H9 (cell line): ENCODE measurements at regions not wholly inside any gene's neighbourhood (a gene's known extent, or its start where the extent isn't known, plus 50 kb on each side); places are given as distances from the start of the nearest gene placed in this dataset.

Source experiments
- DNase-seq: peaks from one replicate; pipeline ENCODE4 v3.0.0-alpha.2; 2017
- H2AFZ ChIP-seq: one replicate; pipeline ENCODE4 v1.6.1; 2013; ENCODE audit warnings: mild to moderate bottlenecking, low read length, control low read depth, moderate library complexity
- H2AK5ac ChIP-seq: 2 replicates; pipeline ENCODE4 v1.6.1; 2013; ENCODE audit warnings: low read length, control low read depth, mixed read lengths; ENCODE audit not compliant: insufficient read length
- H2BK120ac ChIP-seq: one replicate; pipeline ENCODE4 v1.6.1; 2013; ENCODE audit warnings: low read depth, mild to moderate bottlenecking, low read length, control low read depth, inconsistent platforms; ENCODE audit not compliant: poor library complexity, severe bottlenecking
- H2BK12ac ChIP-seq: 2 replicates; pipeline ENCODE4 v1.6.1; 2013; ENCODE audit warnings: low read length, control low read depth, mixed read lengths, low read depth; ENCODE audit not compliant: insufficient read length
- H2BK15ac ChIP-seq: 2 replicates; pipeline ENCODE4 v1.6.1; 2013; ENCODE audit warnings: low read depth, low read length, control low read depth
- H2BK20ac ChIP-seq: one replicate; pipeline ENCODE4 v1.6.1; 2013; ENCODE audit warnings: low read depth, mild to moderate bottlenecking, low read length, control low read depth, inconsistent platforms; ENCODE audit not compliant: poor library complexity, severe bottlenecking
- H2BK5ac ChIP-seq: 2 replicates; pipeline ENCODE4 v1.6.1; 2013; ENCODE audit warnings: low read length, control low read depth, mixed read lengths; ENCODE audit not compliant: insufficient read length
- H3K14ac ChIP-seq: 2 replicates; pipeline ENCODE4 v1.6.1; 2013; ENCODE audit warnings: low read length, control low read depth; ENCODE audit not compliant: insufficient read depth
- H3K18ac ChIP-seq: 2 replicates; pipeline ENCODE4 v1.6.1; 2013; ENCODE audit warnings: low read depth, mild to moderate bottlenecking, mixed read lengths, low read length, control low read depth; ENCODE audit not compliant: insufficient read length
- H3K23ac ChIP-seq: 2 replicates; pipeline ENCODE4 v1.6.1; 2013; ENCODE audit warnings: low read length, control low read depth, mixed read lengths, low read depth; ENCODE audit not compliant: insufficient read length
- H3K23me2 ChIP-seq: 2 replicates; pipeline ENCODE4 v1.6.1; 2013; ENCODE audit warnings: low read depth, mild to moderate bottlenecking, mixed read lengths, low read length, control low read depth; ENCODE audit not compliant: insufficient read length, poor library complexity, severe bottlenecking
- H3K27ac ChIP-seq: 2 replicates; pipeline ENCODE4 v1.5.1; 2013; ENCODE audit warnings: low read length, control low read depth, mixed read lengths, low read depth; ENCODE audit not compliant: insufficient read length
- H3K27me3 ChIP-seq: 2 replicates; pipeline ENCODE4 v1.6.1; 2013; ENCODE audit warnings: low read length, control low read depth, inconsistent platforms; ENCODE audit not compliant: insufficient read depth
- H3K4ac ChIP-seq: 2 replicates; pipeline ENCODE4 v1.6.1; 2013; ENCODE audit warnings: low read depth, mild to moderate bottlenecking, control low read depth, inconsistent platforms, low read length, moderate library complexity
- H3K4me1 ChIP-seq: 2 replicates; pipeline ENCODE4 v1.6.1; 2013; ENCODE audit warnings: low read length, control low read depth, inconsistent platforms; ENCODE audit not compliant: insufficient read depth
- H3K4me2 ChIP-seq: 2 replicates; pipeline ENCODE4 v1.6.1; 2013; ENCODE audit warnings: low read length, control low read depth, mixed read lengths; ENCODE audit not compliant: insufficient read length, insufficient read depth
- H3K56ac ChIP-seq: 2 replicates; pipeline ENCODE4 v1.6.1; 2013; ENCODE audit warnings: low read depth, mild to moderate bottlenecking, mixed read lengths, low read length, control low read depth; ENCODE audit not compliant: insufficient read length
- H3K79me1 ChIP-seq: 2 replicates; pipeline ENCODE4 v1.6.1; 2013; ENCODE audit warnings: low read depth, mild to moderate bottlenecking, moderate library complexity, low read length, control low read depth, inconsistent platforms; ENCODE audit not compliant: insufficient read depth, poor library complexity, severe bottlenecking
- H3K79me2 ChIP-seq: 2 replicates; pipeline ENCODE4 v1.6.1; 2013; ENCODE audit warnings: low read length, control low read depth, inconsistent platforms; ENCODE audit not compliant: insufficient read depth
- H3K9ac ChIP-seq: 2 replicates; pipeline ENCODE4 v1.6.1; 2013; ENCODE audit warnings: low read length, control low read depth, mixed read lengths; ENCODE audit not compliant: insufficient read length; ENCODE audit errors: extremely low read depth
- H3K9me3 ChIP-seq: one replicate; pipeline ENCODE4 v1.6.1; 2013; ENCODE audit warnings: low read depth, low read length, inconsistent platforms; ENCODE audit not compliant: control insufficient read depth
- H3T11ph ChIP-seq: one replicate; pipeline ENCODE4 v1.6.1; 2013; ENCODE audit warnings: mild to moderate bottlenecking, low read length, control low read depth, inconsistent platforms
- H4K20me1 ChIP-seq: one replicate; pipeline ENCODE4 v1.6.1; 2013; ENCODE audit not compliant: control insufficient read depth, insufficient read length, insufficient read depth
- H4K5ac ChIP-seq: 2 replicates; pipeline ENCODE4 v1.6.1; 2013; ENCODE audit warnings: low read depth, mild to moderate bottlenecking, mixed read lengths, low read length, control low read depth; ENCODE audit not compliant: insufficient read length
- H4K8ac ChIP-seq: replicated peaks from 2 replicates; pipeline ENCODE4 v1.6.1; 2013; ENCODE audit warnings: low read length, control low read depth, mixed read lengths, low read depth; ENCODE audit not compliant: insufficient read length
- H4K91ac ChIP-seq: 2 replicates; pipeline ENCODE4 v1.6.1; 2013; ENCODE audit warnings: low read depth, mild to moderate bottlenecking, moderate library complexity, mixed read lengths, low read length, control low read depth; ENCODE audit not compliant: insufficient read length
- H3K27ac Mint-ChIP-seq, 3 experiments: 2 replicates in 2 of 3; 3 replicates in 1 of 3; pipeline ENCODE4 v1.8.0; 2020 to 2021; ENCODE audit warnings: mixed read lengths in 3 of 3, mild to moderate bottlenecking in 1 of 3, moderate library complexity in 1 of 3
- H3K27me3 Mint-ChIP-seq: 2 replicates; pipeline ENCODE4 v1.8.0; 2021; ENCODE audit warnings: low read depth, mild to moderate bottlenecking, moderate library complexity, mixed read lengths
- H3K36me3 Mint-ChIP-seq, 3 experiments: 2 replicates in 2 of 3; 3 replicates in 1 of 3; pipeline ENCODE4 v1.8.0; 2020 to 2021; ENCODE audit warnings: low read depth in 3 of 3, mixed read lengths in 3 of 3; ENCODE audit not compliant: insufficient read depth in 1 of 3
- H3K4me1 Mint-ChIP-seq, 2 experiments: 2 replicates each; pipeline ENCODE4 v1.8.0; 2020; ENCODE audit warnings: mixed read lengths in 2 of 2
- H3K4me3 Mint-ChIP-seq, 2 experiments: 2 replicates in 1 of 2; 3 replicates in 1 of 2; pipeline ENCODE4 v1.8.0; 2020 to 2021; ENCODE audit warnings: mild to moderate bottlenecking in 2 of 2, mixed read lengths in 2 of 2, moderate library complexity in 1 of 2
- H3K9me3 Mint-ChIP-seq, 2 experiments: 2 replicates in 1 of 2; 3 replicates in 1 of 2; pipeline ENCODE4 v1.8.0; 2020; ENCODE audit warnings: mild to moderate bottlenecking in 2 of 2, mixed read lengths in 2 of 2, moderate library complexity in 1 of 2
- WGBS: extraction: QIAGEN DNeasy Blood & Tissue Kit; methylation state at CpG from one replicate; pipeline ENCODE4 v1.1.7; 2013; ENCODE audit warnings: missing lambda C conversion rate, low lambda C conversion rate, mixed read lengths; ENCODE audit not compliant: insufficient read length; ENCODE audit errors: extremely low coverage; 5-methylcytosine and 5-hydroxymethylcytosine counted together
- TF ChIP-seq, protein P1 (sequence below): fragments of 200-600 bp; sonication (generic); conservative IDR thresholded peaks from 3 replicates; pipeline ENCODE4 v1.8.0; 2021; ENCODE audit warnings: antibody characterized with exemption, mild to moderate bottlenecking

DNA sequence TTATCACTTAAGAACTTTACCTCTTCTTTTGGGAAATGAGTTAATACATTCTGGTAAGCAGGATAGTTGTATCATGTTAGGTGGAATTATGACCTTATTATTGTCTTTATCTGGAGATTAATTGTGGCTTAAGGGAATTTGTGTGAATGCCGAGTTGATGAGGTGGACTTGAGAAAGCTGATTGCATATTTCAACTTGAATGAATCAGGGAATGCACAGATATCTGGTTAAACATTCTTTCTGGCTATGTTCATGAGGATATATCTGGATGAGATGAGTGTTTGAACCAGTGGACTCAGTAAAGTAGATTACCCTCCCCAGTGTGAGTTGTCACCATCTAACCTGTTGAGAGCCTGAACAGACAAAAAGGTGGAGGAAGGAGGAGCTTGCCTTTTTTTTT lies 326.1 kb upstream of the GOT2 start:
- H3K4me3 Mint-ChIP-seq, result no peak overlapping the region
- no peak overlapping the region for H3K23ac ChIP-seq
- H2BK20ac ChIP-seq, result no peak overlapping the region
- H2BK5ac ChIP-seq, result no peak overlapping the region
- no peak overlapping the region for H3T11ph ChIP-seq
- no CpG with 5 or more reads among the region's 1 CpG for WGBS
- no peak overlapping the region for H3K56ac ChIP-seq
- H3K36me3 Mint-ChIP-seq, result no peaks in the 10 kb centered on the region
- no peak overlapping the region for H2AFZ ChIP-seq
- no peaks in the 10 kb centered on the region for H3K9me3 Mint-ChIP-seq
- H3K27ac Mint-ChIP-seq, result no peak overlapping the region
- H3K27me3 ChIP-seq, result no peaks in the 10 kb centered on the region
- no peak overlapping the region for H4K8ac ChIP-seq
- H2BK120ac ChIP-seq, result no peak overlapping the region
- H3K18ac ChIP-seq, result no peak overlapping the region
- no peaks in the 10 kb centered on the region for H3K79me1 ChIP-seq
- H2AK5ac ChIP-seq, result no peak overlapping the region
- no peaks in the 10 kb centered on the region for H3K4me1 Mint-ChIP-seq
- peaks cover 1% of the 10 kb centered on the region; the same call in 1 of the 2 replicates for H3K27me3 Mint-ChIP-seq
- DNase-seq, result no peak
- TF ChIP-seq, protein P1, sequence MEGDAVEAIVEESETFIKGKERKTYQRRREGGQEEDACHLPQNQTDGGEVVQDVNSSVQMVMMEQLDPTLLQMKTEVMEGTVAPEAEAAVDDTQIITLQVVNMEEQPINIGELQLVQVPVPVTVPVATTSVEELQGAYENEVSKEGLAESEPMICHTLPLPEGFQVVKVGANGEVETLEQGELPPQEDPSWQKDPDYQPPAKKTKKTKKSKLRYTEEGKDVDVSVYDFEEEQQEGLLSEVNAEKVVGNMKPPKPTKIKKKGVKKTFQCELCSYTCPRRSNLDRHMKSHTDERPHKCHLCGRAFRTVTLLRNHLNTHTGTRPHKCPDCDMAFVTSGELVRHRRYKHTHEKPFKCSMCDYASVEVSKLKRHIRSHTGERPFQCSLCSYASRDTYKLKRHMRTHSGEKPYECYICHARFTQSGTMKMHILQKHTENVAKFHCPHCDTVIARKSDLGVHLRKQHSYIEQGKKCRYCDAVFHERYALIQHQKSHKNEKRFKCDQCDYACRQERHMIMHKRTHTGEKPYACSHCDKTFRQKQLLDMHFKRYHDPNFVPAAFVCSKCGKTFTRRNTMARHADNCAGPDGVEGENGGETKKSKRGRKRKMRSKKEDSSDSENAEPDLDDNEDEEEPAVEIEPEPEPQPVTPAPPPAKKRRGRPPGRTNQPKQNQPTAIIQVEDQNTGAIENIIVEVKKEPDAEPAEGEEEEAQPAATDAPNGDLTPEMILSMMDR, result no peak
- H2BK15ac ChIP-seq, result no peak overlapping the region
- H3K9ac ChIP-seq, result no peak overlapping the region
- H3K4me2 ChIP-seq, result no peak overlapping the region
- H3K14ac ChIP-seq, result no peak overlapping the region
- H3K27ac ChIP-seq, result no peak overlapping the region
- no peaks in the 10 kb centered on the region for H3K79me2 ChIP-seq
- H3K4me1 ChIP-seq, result no peaks in the 10 kb centered on the region
- no peaks in the 10 kb centered on the region for H3K9me3 ChIP-seq
- H3K23me2 ChIP-seq, result no peaks in the 10 kb centered on the region
- H3K4ac ChIP-seq, result no peak overlapping the region
- no peak overlapping the region for H2BK12ac ChIP-seq
- no peak overlapping the region for H4K91ac ChIP-seq
- no peaks in the 10 kb centered on the region for H4K20me1 ChIP-seq
- H4K5ac ChIP-seq, result no peak overlapping the region
